ENCODE measurements at regions not wholly inside any gene's neighbourhood (a gene's known extent, or its start where the extent isn't known, plus 50 kb on each side); places are given as distances from the start of the nearest gene placed in this dataset.
"Not testable (repeated sequence)": the region's sequence is repeated elsewhere in the genome, so short reads cannot be mapped to it uniquely, and the experiment has no call there.

DNA sequence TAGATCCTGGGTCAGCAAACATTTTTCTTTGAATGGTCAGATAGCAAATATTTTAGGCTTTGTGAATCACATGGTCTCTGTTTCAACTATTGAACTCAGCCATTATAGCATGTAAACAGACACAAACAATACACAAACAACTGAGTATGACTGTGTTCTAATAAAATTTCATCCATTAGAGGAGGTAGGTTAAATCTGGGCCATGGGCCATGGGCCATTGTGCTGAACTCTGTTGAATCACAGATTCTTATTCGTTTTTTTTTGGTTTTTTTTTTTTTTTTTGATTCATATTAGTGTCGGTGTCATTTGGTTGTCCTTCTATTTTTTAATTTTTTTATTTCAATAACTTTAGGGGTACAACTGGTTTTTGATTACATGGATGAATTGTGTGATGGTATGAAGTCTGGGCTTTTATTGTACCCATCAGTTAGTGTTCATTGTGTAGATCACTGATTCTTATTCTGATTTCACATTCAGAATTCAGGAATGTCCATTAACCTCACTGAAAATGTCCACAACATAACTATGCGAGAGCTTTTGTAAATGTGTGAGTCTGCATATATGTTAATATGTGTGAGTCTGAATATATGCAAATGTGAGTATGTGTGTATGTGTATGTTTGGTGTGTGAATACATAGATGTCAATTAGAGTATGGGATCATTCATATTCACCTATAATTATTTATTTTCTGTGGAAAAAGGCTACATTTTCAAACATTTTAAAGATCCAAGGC lies 443.7 kb upstream of the GRM3 start:
- DNase-seq = no peak

DNA sequence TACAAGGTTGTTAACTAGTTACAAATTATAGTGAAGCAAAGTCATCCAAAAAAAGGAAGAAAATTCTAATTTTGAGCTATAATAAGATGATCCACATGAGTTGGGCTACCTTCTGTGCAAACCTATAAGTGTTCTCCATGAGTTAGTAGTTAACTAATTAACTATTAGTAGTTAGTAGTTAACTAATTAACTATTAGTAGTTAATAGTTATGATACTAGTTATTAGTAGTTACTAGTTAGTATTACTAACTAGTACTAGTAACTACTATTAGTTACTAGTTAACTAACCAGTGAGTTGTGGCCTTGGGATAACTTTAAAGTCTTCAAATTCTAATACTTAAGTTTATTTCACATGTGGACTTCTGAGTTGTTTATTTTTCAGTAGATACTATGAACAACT lies 453.4 kb upstream of the GRM3 start:
- DNase-seq = no peak

DNA sequence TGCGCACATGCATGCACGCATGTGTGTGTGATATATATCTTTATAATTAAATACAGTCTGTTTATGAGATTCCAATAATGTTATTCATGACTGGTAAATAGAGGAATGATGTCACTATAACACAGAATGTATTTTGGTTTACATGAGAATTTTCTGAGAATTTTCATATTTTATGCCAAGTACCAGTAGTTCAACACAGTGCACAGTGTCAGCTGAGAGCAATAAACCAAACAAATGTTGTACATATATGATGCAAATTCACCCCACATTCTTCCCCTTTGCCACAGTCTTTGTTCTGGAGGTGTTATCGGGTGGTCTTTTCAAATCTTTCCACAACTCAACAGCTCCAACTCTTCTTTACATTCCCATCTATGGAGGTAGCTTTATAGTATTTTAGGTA lies 462.2 kb upstream of the GRM3 start:
- no peak for DNase-seq

DNA sequence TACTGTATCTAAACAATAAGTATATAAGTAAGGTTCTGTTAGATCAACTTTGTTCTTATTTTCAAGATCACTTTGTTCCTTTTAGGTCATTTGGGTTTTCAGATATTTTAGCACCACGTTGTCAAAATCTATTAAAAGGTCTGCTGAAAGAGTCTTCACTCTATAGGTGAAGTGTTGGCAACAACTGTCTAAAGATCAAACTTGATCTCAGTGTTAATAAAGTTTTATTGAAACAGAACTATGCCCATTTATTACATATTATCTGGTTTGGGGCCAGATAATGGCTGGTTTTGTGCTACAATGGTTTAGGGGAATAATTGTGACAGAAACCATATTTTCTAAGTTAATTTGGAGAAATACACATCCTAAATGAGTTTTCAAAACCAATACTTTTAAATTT lies 478.9 kb upstream of the GRM3 start:
- DNase-seq = no peak

DNA sequence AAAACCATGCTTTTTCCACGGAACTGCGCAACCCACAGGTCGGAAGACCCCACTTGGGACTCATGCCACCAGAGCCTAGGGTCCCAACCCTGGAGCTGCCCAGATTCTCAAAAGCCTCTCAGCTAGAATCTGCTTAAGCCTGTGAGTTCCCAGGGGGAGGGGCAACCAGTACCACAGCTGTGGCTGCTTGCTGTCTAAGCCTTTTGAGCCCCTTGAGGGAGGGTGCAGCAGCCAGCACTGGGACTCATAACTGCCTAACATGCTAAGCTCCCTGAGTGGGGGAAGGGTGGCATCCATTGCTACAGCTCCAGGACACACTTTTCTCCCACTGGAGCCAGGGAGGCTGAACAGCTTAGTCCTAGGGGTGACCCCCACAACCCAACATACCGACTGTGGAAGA lies 485.6 kb upstream of the GRM3 start:
- DNase-seq = no peak

DNA sequence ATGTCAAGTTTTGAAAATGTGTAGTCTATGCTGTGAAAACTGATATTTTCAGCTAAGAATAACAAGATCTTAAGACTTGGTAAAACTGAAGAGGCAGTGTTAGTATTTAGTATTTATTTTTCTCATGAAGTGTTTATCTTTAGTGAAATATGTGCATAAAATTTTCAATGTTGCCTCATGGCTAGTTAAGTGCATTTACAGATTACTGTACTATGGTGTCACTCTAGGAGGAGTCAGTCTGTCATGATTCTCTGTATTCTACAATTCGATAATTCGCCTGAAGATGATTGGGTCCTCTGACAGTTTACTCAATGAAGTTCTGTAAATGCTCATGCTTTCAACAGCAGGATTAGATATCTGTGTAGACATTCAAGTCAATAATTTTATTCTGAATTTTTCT lies 488.1 kb upstream of the GRM3 start:
- DNase-seq = no peak

DNA sequence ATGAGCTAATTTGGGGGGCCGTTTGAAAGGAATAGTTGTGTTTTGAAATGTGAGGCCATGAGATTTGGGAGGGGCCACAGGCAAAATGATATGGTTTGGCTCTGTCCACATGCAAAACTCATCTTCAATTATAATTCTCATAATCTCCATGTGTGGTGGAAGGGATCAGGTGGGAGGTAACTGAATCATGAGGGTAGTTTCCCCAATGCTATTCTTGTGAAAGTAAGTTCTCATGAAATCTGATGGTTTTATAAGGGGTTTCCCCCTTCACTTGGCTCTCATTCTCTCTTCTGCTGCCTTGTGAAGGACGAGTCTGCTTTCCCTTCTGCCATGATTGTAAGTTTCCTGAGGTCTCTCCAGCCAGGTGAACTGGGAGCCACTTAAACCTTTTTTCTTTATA lies 490.8 kb upstream of the GRM3 start:
- DNase-seq = no peak

DNA sequence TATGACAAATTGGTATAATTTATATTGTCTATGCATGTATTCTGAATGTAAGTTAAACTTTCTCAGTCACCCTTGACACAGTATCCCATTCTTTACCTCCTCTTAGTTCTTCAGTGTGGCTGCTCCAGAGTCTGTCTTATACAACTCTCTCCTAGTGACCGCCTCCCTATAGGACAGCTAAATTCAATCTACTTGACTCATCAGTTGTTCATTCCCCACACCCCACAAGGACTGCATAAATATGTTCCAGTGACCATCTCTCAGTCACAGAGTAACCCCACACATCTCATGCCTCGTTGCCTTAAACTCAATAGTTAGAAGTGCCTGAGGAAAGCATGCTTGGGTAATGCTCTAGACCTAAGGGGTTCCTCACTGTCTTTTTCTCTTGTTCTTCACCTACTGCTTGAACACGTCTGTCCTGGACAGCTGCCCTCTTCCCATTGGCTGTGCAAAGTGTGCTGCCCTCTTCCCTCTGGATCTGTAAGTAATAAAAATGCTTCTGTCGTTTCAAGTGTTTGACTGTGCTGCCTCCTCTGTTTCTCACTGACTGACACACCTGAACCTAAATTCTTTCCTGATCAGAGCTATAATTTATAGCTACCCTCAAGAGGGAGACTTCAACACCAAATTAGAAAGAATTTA lies 494.6 kb upstream of the GRM3 start:
- no peak for DNase-seq

DNA sequence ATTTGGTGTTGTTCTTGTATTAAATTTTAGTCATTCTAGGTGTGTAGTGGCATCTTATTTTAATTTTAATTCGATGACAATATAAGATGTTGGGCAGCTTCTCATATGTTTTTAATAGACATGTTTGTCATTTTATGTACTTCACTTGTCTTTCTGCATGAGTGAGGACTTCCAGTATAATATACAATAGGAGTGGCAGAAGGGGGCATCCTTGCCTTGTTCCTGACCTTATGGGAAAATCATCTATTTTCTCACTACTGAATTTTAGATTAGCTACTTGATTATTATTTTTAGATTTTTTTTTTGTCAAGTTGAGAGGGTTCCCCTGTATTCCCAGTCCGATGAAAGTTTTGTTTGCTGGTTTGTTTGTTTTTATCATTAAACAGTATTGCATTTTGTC lies 495.2 kb upstream of the GRM3 start:
- DNase-seq = no peak

DNA sequence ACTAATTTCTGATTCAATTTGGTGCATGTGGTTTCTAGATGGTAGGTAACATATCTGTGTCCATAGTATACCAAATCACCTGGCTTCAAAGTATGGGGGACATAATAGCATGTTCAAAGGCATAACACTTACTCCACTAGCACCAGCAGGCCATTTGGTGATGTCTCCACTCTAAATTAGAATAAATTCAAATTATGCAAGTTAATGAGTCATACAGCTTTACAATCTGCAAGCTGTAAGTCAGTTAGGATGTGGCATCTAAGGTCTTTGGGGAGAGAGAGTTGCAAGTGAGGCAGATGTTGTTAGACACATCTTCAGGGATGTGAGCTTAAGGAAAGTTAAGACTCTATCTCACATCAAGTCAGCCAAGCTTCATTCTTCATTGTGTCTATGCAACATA lies 506.4 kb upstream of the GRM3 start:
- DNase-seq = no peak

DNA sequence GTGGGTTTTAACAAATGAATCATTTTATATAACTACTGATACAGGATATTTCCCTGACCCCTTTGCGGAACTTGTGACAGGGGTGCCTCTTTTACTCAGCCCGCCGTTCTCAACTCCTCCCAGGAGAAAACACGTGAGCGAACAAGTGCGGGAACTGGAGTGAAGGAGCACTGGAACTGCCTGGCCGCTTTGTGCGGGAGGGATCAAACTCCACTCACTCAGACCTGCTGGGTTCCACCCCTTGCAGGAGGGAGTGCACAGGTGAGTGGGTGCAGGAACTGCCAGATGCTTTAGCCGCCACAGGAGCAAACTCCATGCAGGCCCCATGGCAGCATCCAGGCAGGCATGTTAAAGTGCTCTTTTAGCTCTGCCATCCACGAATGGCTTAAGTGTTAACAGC lies 513.4 kb upstream of the GRM3 start:
- DNase-seq = no peak

DNA sequence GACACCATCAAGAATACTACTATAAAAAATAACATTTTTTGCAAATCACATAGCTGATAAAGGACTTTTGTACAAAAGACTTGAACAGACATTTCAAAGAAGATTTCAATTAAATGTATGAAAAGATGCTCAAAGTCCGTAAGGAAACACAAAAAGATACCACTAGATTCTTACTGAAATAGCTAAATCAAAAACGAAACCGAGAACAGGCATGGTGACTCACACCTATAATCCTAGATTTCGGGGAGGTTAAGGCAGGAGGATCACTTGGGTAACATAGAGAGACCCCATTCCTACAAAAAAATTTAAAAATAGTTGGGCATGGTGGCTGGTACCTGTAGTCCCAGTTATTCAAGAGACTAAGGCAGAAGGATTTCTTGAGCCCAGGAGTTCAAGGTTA lies 520.2 kb upstream of the GRM3 start:
- no peak for DNase-seq

DNA sequence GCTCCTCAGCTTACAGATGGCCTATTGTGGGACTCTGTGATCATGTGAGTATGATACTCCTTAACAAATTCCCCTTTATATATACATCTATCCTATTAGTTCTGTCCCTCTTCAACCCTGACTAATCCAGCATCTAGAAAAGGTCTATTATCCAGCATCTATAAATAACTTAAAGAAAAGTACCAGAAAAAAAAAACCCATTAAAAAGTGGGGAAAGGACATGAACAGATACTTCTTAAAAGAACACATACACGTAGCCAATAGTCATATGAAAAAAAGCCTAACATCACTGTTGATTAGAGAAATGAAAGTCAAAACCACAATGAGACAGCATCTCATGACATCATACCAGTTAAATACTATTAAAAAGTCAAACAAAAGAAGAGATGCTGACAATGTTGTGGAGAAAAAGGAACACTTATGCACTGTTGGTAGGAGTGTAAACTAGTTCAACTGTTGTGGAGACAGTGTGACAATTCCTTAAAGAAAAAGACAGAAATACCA lies 549.5 kb upstream of the GRM3 start:
- DNase-seq = no peak

DNA sequence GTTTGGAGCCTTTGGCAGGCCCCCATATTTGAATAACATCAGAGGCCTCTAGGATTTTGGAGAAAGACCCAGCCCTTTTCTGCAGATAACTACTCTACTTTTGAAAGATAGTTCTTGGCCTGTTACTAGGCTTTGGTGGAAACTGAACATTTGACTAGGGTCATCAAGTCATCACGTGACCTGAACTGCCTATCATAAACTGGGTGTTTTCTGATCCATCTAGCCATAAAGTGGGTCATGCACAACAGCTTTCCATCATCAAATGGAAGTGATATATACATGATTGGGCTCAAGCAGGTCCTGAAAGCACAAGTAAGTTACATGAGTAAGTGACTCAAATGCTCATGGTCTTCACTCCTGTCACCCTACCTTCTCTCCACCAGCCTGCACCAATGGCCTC lies 552.3 kb upstream of the GRM3 start:
- no peak for DNase-seq

DNA sequence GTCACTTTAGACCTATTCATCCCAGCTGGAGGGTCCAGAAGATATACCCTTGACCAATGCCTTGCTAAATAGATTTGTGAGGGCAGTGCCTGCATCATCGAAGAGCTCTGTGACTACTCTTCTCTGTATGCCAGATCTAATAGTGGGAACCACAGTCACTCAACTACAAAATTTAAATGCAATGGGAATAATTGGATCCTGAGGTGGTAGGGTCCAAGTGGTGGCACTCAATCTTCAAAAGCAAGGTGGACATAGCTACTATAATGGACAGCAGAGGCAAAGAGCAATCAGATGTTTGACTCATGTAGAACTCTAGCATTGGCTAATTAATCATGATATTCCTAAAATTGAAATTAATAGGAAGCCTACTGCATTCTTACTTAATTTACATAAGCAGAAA lies 554.3 kb upstream of the GRM3 start:
- no peak for DNase-seq

DNA sequence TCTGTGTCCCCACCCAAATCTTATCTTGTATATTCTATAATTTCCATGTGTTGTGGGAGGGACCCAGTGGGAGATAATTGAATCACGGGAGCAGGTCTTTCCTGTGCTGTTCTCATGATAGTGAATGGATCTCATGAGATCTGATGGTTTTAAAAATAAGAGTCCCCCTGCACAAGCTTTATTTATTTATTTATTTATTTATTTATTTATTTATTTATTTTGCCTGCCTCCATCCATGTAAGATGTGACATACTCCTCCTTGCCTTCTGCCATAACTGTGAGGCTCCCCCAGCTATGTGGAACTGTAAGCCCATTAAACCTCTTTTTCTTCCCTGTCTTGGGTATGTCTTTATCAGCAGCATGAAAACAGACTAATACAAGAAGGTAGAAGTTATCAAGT lies 579.1 kb upstream of the GRM3 start:
- not testable (repeated sequence) for DNase-seq

DNA sequence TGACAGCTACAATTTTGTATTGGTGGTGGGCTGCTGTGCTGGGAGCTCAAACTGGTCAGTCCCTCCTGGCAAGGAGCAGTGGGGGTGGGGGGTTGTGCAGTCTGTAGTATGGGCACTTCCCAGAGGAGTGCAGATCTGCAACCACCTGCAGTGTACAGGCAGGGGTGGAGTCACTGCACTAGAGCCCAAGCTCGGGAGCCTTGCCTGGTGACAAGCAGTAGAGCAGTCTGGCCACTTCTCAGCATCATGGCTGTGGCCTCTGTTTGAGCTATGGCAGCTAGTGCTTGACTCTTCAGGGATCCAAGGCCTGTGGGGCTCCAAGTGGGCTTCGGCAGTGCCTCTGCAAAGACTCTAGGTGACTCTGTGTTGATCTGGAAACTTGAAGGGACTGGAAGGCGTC lies 585.1 kb upstream of the GRM3 start:
- no peak for DNase-seq

DNA sequence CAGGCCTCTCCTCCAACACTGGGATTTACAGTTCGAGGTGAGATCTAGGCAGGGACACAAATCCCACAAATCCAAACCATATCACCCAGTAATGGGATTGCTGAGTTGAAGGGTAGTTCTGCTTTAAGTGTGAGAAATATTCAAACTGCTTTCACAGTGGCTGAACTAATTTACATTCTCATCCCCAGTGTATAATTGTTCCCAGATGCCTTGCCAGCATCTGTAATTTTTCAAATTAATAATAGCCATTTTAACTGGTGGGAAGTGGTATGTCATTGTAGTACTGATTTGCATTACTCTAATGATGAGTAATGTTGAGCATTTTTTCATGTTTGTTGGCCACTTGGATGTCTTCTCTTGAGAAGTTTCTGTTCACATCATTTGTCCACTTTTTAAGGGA lies 592.8 kb upstream of the GRM3 start:
- DNase-seq = no peak

DNA sequence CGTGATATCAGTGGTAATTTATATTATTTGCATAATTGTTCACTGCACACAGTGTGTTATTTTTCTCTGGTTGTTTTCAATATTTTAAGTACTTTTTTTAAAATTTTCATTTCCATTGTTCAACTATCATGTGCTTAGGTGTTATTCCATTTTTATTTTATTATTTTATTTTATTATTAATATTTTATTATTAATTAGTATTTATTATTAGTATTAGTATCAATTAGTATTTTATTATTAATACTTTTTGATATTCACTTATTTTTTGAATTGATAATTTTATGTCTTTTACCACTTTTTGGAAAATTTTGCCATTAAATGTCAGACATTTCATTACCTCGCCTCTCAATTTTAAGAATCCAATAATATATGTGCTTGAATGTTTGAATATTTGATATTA lies 593.8 kb upstream of the GRM3 start:
- DNase-seq = no peak

DNA sequence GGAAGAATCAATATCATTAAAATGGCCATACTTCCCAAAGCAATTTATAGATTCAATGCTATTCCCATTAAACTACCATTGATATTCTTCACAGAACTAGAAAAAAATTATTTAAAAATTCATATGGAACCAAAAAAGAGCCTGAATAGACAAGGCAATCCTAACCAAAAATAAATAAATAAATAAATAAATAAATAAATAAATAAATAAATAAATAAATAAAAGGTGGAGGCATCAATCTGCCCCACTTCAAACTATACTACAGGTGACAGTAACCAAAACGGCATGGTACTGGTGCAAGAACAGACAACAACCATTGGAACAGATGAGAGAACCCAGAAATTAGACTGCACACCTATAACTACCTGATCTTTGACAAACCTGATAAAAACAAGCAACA lies 598.5 kb upstream of the GRM3 start:
- DNase-seq = not testable (repeated sequence)

DNA sequence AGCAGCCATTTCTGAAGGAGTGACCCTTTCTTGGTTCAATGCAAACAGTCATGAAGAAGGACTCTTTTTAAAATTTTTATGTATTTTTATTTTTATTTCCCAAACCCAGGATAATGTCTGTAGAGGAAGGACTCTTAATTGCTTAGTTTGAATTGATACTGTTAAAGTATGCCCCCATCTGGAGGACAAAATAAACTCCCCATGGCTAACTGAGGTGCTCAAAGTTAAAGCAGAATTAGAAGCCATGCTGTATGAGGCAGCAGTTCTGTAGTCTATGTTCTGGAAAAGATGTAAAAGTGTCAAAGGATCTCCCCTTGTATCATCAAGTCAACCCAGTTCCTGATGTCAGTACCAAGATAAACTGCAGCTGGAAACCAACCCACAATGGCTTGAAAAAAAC lies 617.9 kb upstream of the GRM3 start:
- DNase-seq = no peak

DNA sequence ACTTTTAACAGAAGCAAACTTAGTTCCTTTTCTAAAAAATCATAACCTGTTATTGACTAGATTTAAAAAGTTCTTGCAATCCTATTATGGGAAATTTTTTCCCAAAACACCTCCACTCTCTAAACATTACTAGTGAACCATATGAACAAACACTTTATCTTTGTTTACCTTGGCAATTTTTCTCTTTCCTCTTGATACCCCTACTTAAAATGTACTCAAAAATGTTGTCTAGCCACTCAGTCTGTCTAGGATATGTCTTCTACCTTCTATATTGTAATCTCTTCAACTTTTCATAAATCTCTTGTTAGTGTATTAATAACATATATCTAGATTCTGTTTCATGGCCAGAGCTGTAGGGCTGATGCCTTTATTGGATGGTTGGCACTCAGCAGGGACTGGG lies 630.0 kb upstream of the GRM3 start:
- DNase-seq = no peak

DNA sequence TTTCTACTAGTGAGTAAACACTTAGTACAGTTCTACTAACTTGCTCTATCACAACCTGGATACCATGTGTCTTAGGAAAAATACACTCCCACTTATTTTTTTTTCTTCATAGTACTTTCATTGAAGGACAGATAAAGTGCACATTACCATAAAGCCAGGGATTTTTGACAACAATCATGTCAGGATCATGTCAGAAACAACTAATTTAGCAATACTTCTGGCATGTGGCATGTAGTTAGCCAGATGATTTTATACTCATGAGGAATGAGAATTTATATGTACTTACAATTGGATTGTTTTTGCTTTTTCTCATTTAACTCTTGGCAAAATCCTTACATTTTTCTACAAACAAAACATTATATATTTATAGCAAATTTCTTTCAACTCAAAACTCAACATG lies 630.7 kb upstream of the GRM3 start:
- DNase-seq = no peak

DNA sequence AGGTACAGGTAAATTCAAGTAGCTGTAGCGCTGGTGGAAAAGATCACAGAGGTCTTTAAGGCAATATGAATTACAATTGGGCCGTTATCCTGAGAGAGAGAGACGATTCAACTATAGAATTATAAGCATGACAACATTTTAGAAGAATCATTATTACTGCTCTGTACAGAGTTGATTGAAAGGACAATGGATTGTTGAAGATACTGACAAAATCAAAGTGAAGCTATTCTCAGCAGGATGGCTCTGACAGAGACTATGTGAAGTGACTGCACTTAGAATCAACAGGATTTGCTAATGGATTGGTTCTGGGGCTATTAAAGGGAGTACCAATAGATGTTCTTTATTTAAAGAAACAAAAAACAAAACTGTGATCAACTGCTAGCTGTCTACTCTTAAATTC lies 634.8 kb upstream of the GRM3 start:
- no peak for DNase-seq

DNA sequence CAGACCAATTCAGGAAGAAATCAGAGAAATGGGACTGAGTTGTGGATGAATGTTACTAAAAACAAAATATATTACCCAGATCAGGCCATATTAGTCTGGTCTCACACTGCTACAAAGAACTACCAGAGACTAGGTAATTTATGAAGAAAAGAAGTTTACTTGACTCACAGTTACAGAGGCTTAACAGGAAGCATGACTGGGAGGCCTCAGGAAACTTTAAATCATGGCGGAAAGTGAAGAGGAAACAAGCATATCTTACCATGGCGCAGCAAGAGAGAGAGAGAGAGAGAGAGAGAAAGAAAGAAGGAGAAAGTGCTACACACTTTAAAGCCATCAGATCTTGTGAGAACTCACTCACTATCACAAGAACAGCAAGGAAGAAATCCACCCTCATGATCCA lies 636.8 kb upstream of the GRM3 start:
- no peak for DNase-seq
